BLaER1 treated with 17β-estradiol and CSF1 and Interleukin-3, amounts not matched to agents 10 nM and 100 nM (cell line): ENCODE measurements at regions not wholly inside any gene's neighbourhood (a gene's known extent, or its start where the extent isn't known, plus 50 kb on each side); places are given as distances from the start of the nearest gene placed in this dataset.
A peak's percentile ranks its signal among the peaks of the same experiment; 100 is the strongest.

Source experiments
- H3K27ac ChIP-seq, 11 experiments: shearing (Covaris generic); formaldehyde crosslinking; 2 replicates each; pipeline ENCODE4 v1.8.1; 2022
- H3K27me3 ChIP-seq, 11 experiments: shearing (Covaris generic); formaldehyde crosslinking; 2 replicates each; pipeline ENCODE4 v1.8.1; 2022
- H3K36me3 ChIP-seq, 11 experiments: shearing (Covaris generic); formaldehyde crosslinking; 2 replicates each; pipeline ENCODE4 v1.8.1; 2022
- H3K4me1 ChIP-seq, 10 experiments: shearing (Covaris generic); formaldehyde crosslinking; 2 replicates each; pipeline ENCODE4 v1.8.1; 2022
- H3K4me2 ChIP-seq, 11 experiments: shearing (Covaris generic); formaldehyde crosslinking; 2 replicates each; pipeline ENCODE4 v1.8.1; 2022
- H3K4me3 ChIP-seq, 10 experiments: shearing (Covaris generic); formaldehyde crosslinking; 2 replicates each; pipeline ENCODE4 v1.8.1; 2022
- H3K9ac ChIP-seq, 11 experiments: shearing (Covaris generic); formaldehyde crosslinking; 2 replicates each; pipeline ENCODE4 v1.8.1; 2022
- H3K9me3 ChIP-seq, 11 experiments: shearing (Covaris generic); formaldehyde crosslinking; replicated peaks in 1 of 11; 2 replicates each; pipeline ENCODE4 v1.8.1; 2022
- H4K20me1 ChIP-seq, 11 experiments: shearing (Covaris generic); formaldehyde crosslinking; 2 replicates each; pipeline ENCODE4 v1.8.1; 2022
- Cebpa-rat ChIP-seq, 11 experiments: shearing (Covaris generic); IDR thresholded peaks; 2 replicates each; pipeline ENCODE4 v1.8.1; 2022

GRCh38 chr11:134474942-134475341 lies 62.9 kb upstream of the B3GAT1 start:
- no peaks in the 10 kb centered on the region for H3K9me3 ChIP-seq
- H3K4me3 ChIP-seq, result no peak overlapping the region
- H3K4me2 ChIP-seq, result peak overlapping the region in 1 of 11 experiments; percentile 14; a peak in 2 of 22 replicates
- peaks cover 0 to 38% (median 0%) of the 10 kb centered on the region in 11 experiments; a peak in 5 of 22 replicates for H4K20me1 ChIP-seq
- H3K9ac ChIP-seq, result no peak overlapping the region
- H3K27ac ChIP-seq, result no peak overlapping the region
- H3K4me1 ChIP-seq, result peaks cover 16 to 45% (median 33%) of the 10 kb centered on the region in 10 experiments; a peak in 19 of 20 replicates
- H3K36me3 ChIP-seq, result no peaks in the 10 kb centered on the region
- TF ChIP-seq Cebpa-rat (IDR thresholded peaks at IDR 0.05), result no peak
- peaks cover 0 to 18% (median 5%) of the 10 kb centered on the region in 11 experiments; a peak in 8 of 22 replicates for H3K27me3 ChIP-seq

- H3K9ac ChIP-seq, result no peak overlapping the region
- H3K4me3 ChIP-seq, result no peak overlapping the region
- peaks cover 0 to 38% (median 0%) of the 10 kb centered on the region in 11 experiments; a peak in 5 of 22 replicates for H4K20me1 ChIP-seq
- H3K9me3 ChIP-seq, result peaks cover 0 to 4% (median 0%) of the 10 kb centered on the region in 11 experiments; a peak in 1 of 22 replicates
- peaks cover 0 to 18% (median 5%) of the 10 kb centered on the region in 11 experiments; a peak in 8 of 22 replicates for H3K27me3 ChIP-seq
- no peak overlapping the region for H3K27ac ChIP-seq
- no peaks in the 10 kb centered on the region for H3K36me3 ChIP-seq
- H3K4me1 ChIP-seq, result peaks cover 16 to 47% (median 36%) of the 10 kb centered on the region in 10 experiments; a peak in 19 of 20 replicates
- no peak overlapping the region for H3K4me2 ChIP-seq
- TF ChIP-seq Cebpa-rat (IDR thresholded peaks at IDR 0.05), result no peak
Observed at GRCh38 chr11:134474070-134474860, 62.2 kb upstream of the B3GAT1 start.

GRCh38 chr11:134471716-134472455 lies 59.8 kb upstream of the B3GAT1 start:
- peaks cover 0 to 40% (median 0%) of the 10 kb centered on the region in 11 experiments; a peak in 3 of 22 replicates for H4K20me1 ChIP-seq
- no peak overlapping the region for H3K27ac ChIP-seq
- H3K27me3 ChIP-seq, result peaks cover 0 to 18% (median under 1%) of the 10 kb centered on the region in 11 experiments; a peak in 7 of 22 replicates
- H3K4me1 ChIP-seq, result peaks cover 16 to 45% (median 36%) of the 10 kb centered on the region in 10 experiments; a peak in 19 of 20 replicates
- peaks cover 0 to 4% (median 0%) of the 10 kb centered on the region in 11 experiments; a peak in 1 of 22 replicates for H3K9me3 ChIP-seq
- no peaks in the 10 kb centered on the region for H3K36me3 ChIP-seq
- TF ChIP-seq Cebpa-rat (IDR thresholded peaks at IDR 0.05), result no peak
- peak overlapping the region in 8 of 10 experiments; percentile 41 to 68 (median 50); a peak in 15 of 20 replicates for H3K4me3 ChIP-seq
- H3K4me2 ChIP-seq, result peak overlapping the region; percentile 86 to 97 (median 94)
- peak overlapping the region in 3 of 11 experiments; percentile 20 to 37 (median 36); a peak in 4 of 22 replicates for H3K9ac ChIP-seq

- H3K27me3 ChIP-seq, result peaks cover 0 to 18% (median 0%) of the 10 kb centered on the region in 11 experiments; a peak in 5 of 22 replicates
- H4K20me1 ChIP-seq, result peaks cover 0 to 38% (median 0%) of the 10 kb centered on the region in 11 experiments; a peak in 3 of 22 replicates
- no peaks in the 10 kb centered on the region for H3K36me3 ChIP-seq
- H3K9me3 ChIP-seq, result peaks cover 0 to 4% (median 0%) of the 10 kb centered on the region in 11 experiments; a peak in 1 of 22 replicates
- TF ChIP-seq Cebpa-rat (IDR thresholded peaks at IDR 0.05), result no peak
- no peak overlapping the region for H3K27ac ChIP-seq
- H3K4me1 ChIP-seq, result peaks cover 16 to 50% (median 39%) of the 10 kb centered on the region in 10 experiments; a peak in 19 of 20 replicates
- H3K4me3 ChIP-seq, result peak overlapping the region; percentile 41 to 68 (median 50)
- peak overlapping the region in 7 of 11 experiments; percentile 7 to 49 (median 36); a peak in 11 of 22 replicates for H3K9ac ChIP-seq
- peak overlapping the region; percentile 86 to 97 (median 94) for H3K4me2 ChIP-seq
Observed at GRCh38 chr11:134471087-134471715, 59.2 kb upstream of the B3GAT1 start.

- Histone ChIP-seq H3K27ac (no peak overlapping the region), H3K4me3 (no peak overlapping the region; a peak in 1 of 20 replicates), H4K20me1 (peaks cover 0 to 30% (median 0%) of the 10 kb centered on the region in 11 experiments; a peak in 3 of 22 replicates), H3K4me2 (peak overlapping the region in 10 of 11 experiments; percentile 86 to 97 (median 92); a peak in 19 of 22 replicates), H3K9ac (no peak overlapping the region), H3K36me3 (no peaks in the 10 kb centered on the region), H3K27me3 (peaks cover 0 to 18% (median 0%) of the 10 kb centered on the region in 11 experiments; a peak in 5 of 22 replicates), H3K9me3 (peaks cover 0 to 4% (median 0%) of the 10 kb centered on the region in 11 experiments; a peak in 1 of 22 replicates), H3K4me1 (peaks cover 16 to 56% (median 44%) of the 10 kb centered on the region in 10 experiments; a peak in 19 of 20 replicates)
- TF ChIP-seq Cebpa-rat (IDR thresholded peaks at IDR 0.05), result no peak
Observed at GRCh38 chr11:134470238-134470637, 58.2 kb upstream of the B3GAT1 start.

- peaks cover 0 to 26% (median 0%) of the 10 kb centered on the region in 11 experiments; a peak in 3 of 22 replicates for H4K20me1 ChIP-seq
- H3K4me1 ChIP-seq, result peaks cover 16 to 55% (median 42%) of the 10 kb centered on the region in 10 experiments; a peak in 19 of 20 replicates
- TF ChIP-seq Cebpa-rat (IDR thresholded peaks at IDR 0.05), result no peak
Observed at GRCh38 chr11:134469627-134470026, 57.6 kb upstream of the B3GAT1 start.

GRCh38 chr11:134468796-134469195 lies 56.8 kb upstream of the B3GAT1 start:
- peaks cover 0 to 18% (median 0%) of the 10 kb centered on the region in 11 experiments; a peak in 5 of 22 replicates for H3K27me3 ChIP-seq
- no peak overlapping the region for H3K4me2 ChIP-seq
- no peak overlapping the region for H3K9ac ChIP-seq

More at GRCh38 chr11:134469627-134470026, 57.6 kb upstream of the B3GAT1 start:
- no peak overlapping the region for H3K4me3 ChIP-seq
- H3K27me3 ChIP-seq, result peaks cover 0 to 18% (median 0%) of the 10 kb centered on the region in 11 experiments; a peak in 5 of 22 replicates
- H3K36me3 ChIP-seq, result no peaks in the 10 kb centered on the region
- peak overlapping the region in 7 of 11 experiments; percentile 86 to 97 (median 91); a peak in 13 of 22 replicates for H3K4me2 ChIP-seq
- H3K27ac ChIP-seq, result no peak overlapping the region
- no peak overlapping the region for H3K9ac ChIP-seq
- peaks cover 0 to 4% (median 0%) of the 10 kb centered on the region in 11 experiments; a peak in 1 of 22 replicates for H3K9me3 ChIP-seq

More at GRCh38 chr11:134468796-134469195, 56.8 kb upstream of the B3GAT1 start:
- H4K20me1 ChIP-seq, result peaks cover 0 to 18% (median 0%) of the 10 kb centered on the region in 11 experiments; a peak in 2 of 22 replicates
- no peak overlapping the region for H3K4me3 ChIP-seq
- no peaks in the 10 kb centered on the region for H3K36me3 ChIP-seq
- H3K4me1 ChIP-seq, result peaks cover 16 to 55% (median 42%) of the 10 kb centered on the region in 10 experiments; a peak in 19 of 20 replicates
- peaks cover 0 to 4% (median 0%) of the 10 kb centered on the region in 11 experiments; a peak in 1 of 22 replicates for H3K9me3 ChIP-seq
- no peak overlapping the region for H3K27ac ChIP-seq
- no peak for TF ChIP-seq Cebpa-rat (IDR thresholded peaks at IDR 0.05)
